Endothelial cell of umbilical vein (primary cell): ENCODE measurements at regions not wholly inside any gene's neighbourhood (a gene's known extent, or its start where the extent isn't known, plus 50 kb on each side); places are given as distances from the start of the nearest gene placed in this dataset.

Source experiments
- BruUV-seq: library from RNA; stranded (reverse); fragments of 400-500 nt; replicated peaks from 2 replicates; lab custom pipeline; 2021; lab: Mats Ljungman, UMichigan
- CTCF ChIA-PET: fragments of 300-600, 350-600 bp; sonication (Branson Sonifier 250); formaldehyde crosslinking; loops from one replicate; lab custom pipeline; 2021; ENCODE audit warnings: antibody characterized with exemption, inconsistent platforms; lab: Charles Lee
- POLR2A ChIA-PET: fragments of 300-600, 350-600 bp; sonication (Branson Sonifier 250); formaldehyde crosslinking; loops from one replicate; lab custom pipeline; 2021; ENCODE audit warnings: antibody characterized with exemption, inconsistent platforms; lab: Charles Lee
- DNase-seq: peaks from one replicate; pipeline ENCODE4 v3.0.0-alpha.2; 2011; ENCODE audit warnings: low read depth, low spot score
- FAIRE-seq: peaks from 2 replicates; lab custom pipeline; 2011; peaks lifted over from hg19 to GRCh38; lab: Jason Lieb, UNC
- H2AFZ ChIP-seq: 2 replicates; pipeline ENCODE4 v1.6.0; 2012; ENCODE audit warnings: low read depth, low read length, control low read depth, inconsistent platforms
- H3K27ac ChIP-seq: 2 replicates; pipeline ENCODE4 v1.5.1; 2011; ENCODE audit warnings: low read depth, mild to moderate bottlenecking, control low read depth, low read length, moderate library complexity; ENCODE audit not compliant: insufficient read depth
- H3K27me3 ChIP-seq, 2 experiments: 2 replicates each; pipeline versions ENCODE4 v1.6.0 to v1.6.1; 2011; ENCODE audit warnings: low read length in 2 of 2, mixed read lengths in 1 of 2; ENCODE audit not compliant: control insufficient read depth in 2 of 2, insufficient read depth in 2 of 2
- H3K36me3 ChIP-seq, 2 experiments: 2 replicates in 1 of 2; 3 replicates in 1 of 2; pipeline ENCODE4 v1.5.1; 2011; ENCODE audit warnings: low read length in 2 of 2, mild to moderate bottlenecking in 1 of 2, moderate library complexity in 1 of 2; ENCODE audit not compliant: control insufficient read depth in 2 of 2, insufficient read depth in 2 of 2; ENCODE audit errors: extremely low read depth in 1 of 2
- H3K4me1 ChIP-seq: 3 replicates; pipeline ENCODE4 v1.5.1; 2011; ENCODE audit warnings: mild to moderate bottlenecking, low read length; ENCODE audit not compliant: control insufficient read depth, insufficient read depth; ENCODE audit errors: extremely low read depth
- H3K4me2 ChIP-seq: 2 replicates; pipeline ENCODE4 v1.6.1; 2011; ENCODE audit warnings: low read length, control low read depth, mixed read lengths; ENCODE audit not compliant: insufficient read depth
- H3K4me3 ChIP-seq, 3 experiments: fragments of 200-600 bp in 1 of 3; sonication (generic), shearing (Covaris generic) in 1 of 3; replicated peaks in 1 of 3; 2 replicates each; pipeline ENCODE4 v1.5.1; 2011 to 2016; ENCODE audit warnings: control low read depth in 3 of 3, low read length in 3 of 3, mild to moderate bottlenecking in 2 of 3, inconsistent platforms in 1 of 3, low read depth in 1 of 3, moderate library complexity in 1 of 3; ENCODE audit not compliant: insufficient read depth in 1 of 3
- H3K79me2 ChIP-seq: 2 replicates; pipeline ENCODE4 v1.6.0; 2012; ENCODE audit warnings: low read length, inconsistent platforms; ENCODE audit not compliant: control insufficient read depth, insufficient read depth
- H3K9ac ChIP-seq: replicated peaks from 2 replicates; pipeline ENCODE3; 2011; ENCODE audit warnings: low read length, control low read depth; ENCODE audit not compliant: insufficient read depth; ENCODE audit errors: extremely low read depth
- H3K9me1 ChIP-seq: replicated peaks from 3 replicates; pipeline ENCODE4 v1.6.0; 2011; ENCODE audit warnings: mild to moderate bottlenecking, low read length; ENCODE audit not compliant: control insufficient read depth, insufficient read depth; ENCODE audit errors: extremely low read depth
- H3K9me3 ChIP-seq: replicated peaks from 2 replicates; pipeline ENCODE4 v1.5.1; 2012; ENCODE audit warnings: low read length, inconsistent platforms; ENCODE audit not compliant: control insufficient read depth, insufficient read depth
- H4K20me1 ChIP-seq: replicated peaks from 2 replicates; pipeline ENCODE3; 2011; ENCODE audit warnings: mild to moderate bottlenecking, low read length; ENCODE audit not compliant: control insufficient read depth, insufficient read depth; ENCODE audit errors: extremely low read depth
- CTCF ChIP-seq, 2 donors: IDR thresholded peaks; 1 replicate in 1 of 2; 2 replicates in 1 of 2; pipeline ENCODE4 v1.5.1; 2011; ENCODE audit warnings: low read length in 2 of 2, mild to moderate bottlenecking in 2 of 2, moderate library complexity in 2 of 2, control low read depth in 1 of 2, inconsistent platforms in 1 of 2, low read depth in 1 of 2; ENCODE audit not compliant: insufficient read depth in 1 of 2; ENCODE audit errors: extremely low read depth in 1 of 2
- EZH2 ChIP-seq: IDR thresholded peaks from 2 replicates; pipeline ENCODE4 v1.6.1; 2012; ENCODE audit warnings: borderline replicate concordance, low read depth, mild to moderate bottlenecking, moderate library complexity, low read length, inconsistent platforms; ENCODE audit not compliant: severe bottlenecking
- FOS ChIP-seq: IDR thresholded peaks from 2 replicates; pipeline ENCODE4 v1.6.1; 2011; ENCODE audit warnings: mild to moderate bottlenecking, low read length, moderate library complexity, borderline replicate concordance; ENCODE audit not compliant: insufficient read depth
- GATA2 ChIP-seq: IDR thresholded peaks from 2 replicates; pipeline ENCODE4 v1.7.0; 2011; ENCODE audit warnings: low read depth, mild to moderate bottlenecking, moderate library complexity, mixed read lengths, low read length; ENCODE audit not compliant: insufficient read length, insufficient read depth
- JUN ChIP-seq: IDR thresholded peaks from 2 replicates; pipeline ENCODE4 v1.6.1; 2011; ENCODE audit warnings: borderline replicate concordance, low read depth; ENCODE audit not compliant: insufficient read length, insufficient read depth
- MYC ChIP-seq: IDR thresholded peaks from one replicate; pipeline ENCODE4 v1.6.1; 2011; ENCODE audit warnings: mild to moderate bottlenecking, low read depth, low read length
- POLR2A ChIP-seq: IDR thresholded peaks from 2 replicates; pipeline ENCODE4 v1.6.1; 2012; ENCODE audit warnings: low read depth, mild to moderate bottlenecking, control low read depth, low read length
- POLR2AphosphoS5 ChIP-seq: IDR thresholded peaks from 2 replicates; pipeline ENCODE4 v1.6.1; 2012; ENCODE audit warnings: low read depth, mild to moderate bottlenecking, control low read depth, low read length, moderate library complexity; ENCODE audit not compliant: insufficient read depth
- dilution Hi-C: fragments of 300-500 bp; cut with MboI; formaldehyde crosslinking; loops from one replicate; pipeline ENCODE4 v1.15.0; 2019; ENCODE audit warnings: low sequenced_read_pairs; ENCODE audit not compliant: extremely low pct_ligation_motif_present
- intact Hi-C: fragments of 100-400 bp; cut with micrococcal nuclease; formaldehyde crosslinking; loops from one replicate; pipeline ENCODE4 v1.10.0; 2022
- TF ChIP-seq, protein P1 (sequence below): IDR thresholded peaks from 2 replicates; pipeline ENCODE4 v1.6.1; 2011; ENCODE audit not compliant: insufficient read depth, insufficient read length

DNA sequence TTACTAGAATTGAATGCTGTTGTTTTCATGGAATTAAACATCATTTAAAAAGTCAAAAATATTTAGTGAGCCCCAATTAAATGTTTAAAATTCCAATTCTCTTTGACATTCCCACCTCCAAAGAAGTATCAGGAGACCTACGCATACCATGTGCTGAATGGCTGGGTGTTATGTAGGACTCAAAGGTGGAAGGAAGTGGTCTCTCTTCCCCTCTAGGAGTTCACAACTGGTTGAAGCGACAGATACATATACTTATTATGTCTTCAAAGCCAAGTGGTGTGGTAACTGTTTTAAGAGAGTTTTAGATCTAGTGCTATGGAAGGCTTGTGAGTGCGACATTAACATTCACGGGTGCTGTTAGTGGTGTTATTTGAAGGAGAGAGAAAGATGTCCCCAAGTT is 464.0 kb downstream of the ATP23 start:
- Histone ChIP-seq H2AFZ (no peak overlapping the region), H3K9me1 (no peaks in the 10 kb centered on the region), H3K27me3 (no peaks in the 10 kb centered on the region), H3K36me3 (no peaks in the 10 kb centered on the region), H3K27ac (no peak overlapping the region), H3K9ac (no peak overlapping the region), H3K9me3 (no peaks in the 10 kb centered on the region), H4K20me1 (no peaks in the 10 kb centered on the region), H3K4me2 (no peak overlapping the region), H3K4me1 (peaks cover 7% of the 10 kb centered on the region), H3K4me3 (no peak overlapping the region), H3K79me2 (no peaks in the 10 kb centered on the region)
- BruUV-seq, result no TSS peak
- no peak for FAIRE-seq
- CTCF ChIA-PET, result interaction anchor here (1.3 kb wide), 1 partner anchor 37 kb away, joined by 3 read pairs; no protein-coding TSS in a partner anchor
- TF ChIP-seq, protein P1, sequence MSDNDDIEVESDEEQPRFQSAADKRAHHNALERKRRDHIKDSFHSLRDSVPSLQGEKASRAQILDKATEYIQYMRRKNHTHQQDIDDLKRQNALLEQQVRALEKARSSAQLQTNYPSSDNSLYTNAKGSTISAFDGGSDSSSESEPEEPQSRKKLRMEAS, result no peak
- TF ChIP-seq FOS, result no peak
- TF ChIP-seq POLR2AphosphoS5, result no peak
- TF ChIP-seq POLR2A, result no peak
- TF ChIP-seq CTCF (IDR thresholded peaks at IDR 0.05; ENCODE audit: extremely low read depth in 1 of 2, insufficient read depth in 1 of 2, low read depth in 1 of 2, low read length in 2 of 2), result no peak
- no peak for TF ChIP-seq MYC
- no peak for TF ChIP-seq JUN
- TF ChIP-seq EZH2, result no peak
- no peak for TF ChIP-seq GATA2
- no peak for DNase-seq
- intact Hi-C loops, result no loop called here
- POLR2A ChIA-PET, result no interaction called here
- dilution Hi-C loops, result no loop called here
